Progenitor cell of endocrine pancreas (in vitro differentiated cells): ENCODE measurements at regions not wholly inside any gene's neighbourhood (a gene's known extent, or its start where the extent isn't known, plus 50 kb on each side); places are given as distances from the start of the nearest gene placed in this dataset.

ENCODE experiments used
- DNase-seq: peaks from one replicate; pipeline ENCODE4 v3.0.0; 2021; ENCODE audit warnings: low spot score; ENCODE audit not compliant: unreplicated experiment
- H3K27ac Mint-ChIP-seq: 2 replicates; pipeline ENCODE4 v1.8.0; 2021; ENCODE audit warnings: mild to moderate bottlenecking, moderate library complexity, mixed read lengths
- H3K27me3 Mint-ChIP-seq: 2 replicates; pipeline ENCODE4 v1.8.0; 2021; ENCODE audit warnings: mixed read lengths
- H3K36me3 Mint-ChIP-seq: 2 replicates; pipeline ENCODE4 v1.8.0; 2022; ENCODE audit warnings: mixed read lengths; ENCODE audit not compliant: insufficient read depth
- H3K4me1 Mint-ChIP-seq: 2 replicates; pipeline ENCODE4 v1.8.0; 2021; ENCODE audit warnings: low read depth, mixed read lengths
- H3K4me3 Mint-ChIP-seq: 2 replicates; pipeline ENCODE4 v1.8.0; 2021; ENCODE audit warnings: low read depth, mild to moderate bottlenecking, moderate library complexity, mixed read lengths
- H3K9me3 Mint-ChIP-seq: 2 replicates; pipeline ENCODE4 v1.8.0; 2021; ENCODE audit warnings: low read depth, mixed read lengths
- CTCF ChIP-seq: fragments of 200-600 bp; sonication (generic); IDR thresholded peaks from one replicate; pipeline ENCODE4 v1.5.0; 2021; ENCODE audit warnings: antibody characterized with exemption, mild to moderate bottlenecking; ENCODE audit not compliant: unreplicated experiment

- Mint-ChIP-seq H3K27me3 (peaks cover 18% of the 10 kb centered on the region), H3K4me3 (no peak overlapping the region), H3K36me3 (no peaks in the 10 kb centered on the region), H3K9me3 (peaks cover 3% of the 10 kb centered on the region), H3K27ac (no peak overlapping the region), H3K4me1 (no peaks in the 10 kb centered on the region)
- no peak for DNase-seq
- no peak for TF ChIP-seq CTCF
These were observed 180.2 kb downstream of the RNF144B start for GRCh38 chr6:18567380-18567779.

GRCh38 chr6:18577491-18577890, 190.3 kb downstream of the RNF144B start:
- no peak overlapping the region for H3K27ac Mint-ChIP-seq
- H3K9me3 Mint-ChIP-seq = no peaks in the 10 kb centered on the region
- no peak overlapping the region for H3K4me3 Mint-ChIP-seq
- H3K4me1 Mint-ChIP-seq = no peaks in the 10 kb centered on the region
- no peak for DNase-seq
- peaks cover 3% of the 10 kb centered on the region for H3K27me3 Mint-ChIP-seq
- TF ChIP-seq CTCF = no peak
- H3K36me3 Mint-ChIP-seq = no peaks in the 10 kb centered on the region

- Mint-ChIP-seq H3K27me3 (no peaks in the 10 kb centered on the region), H3K9me3 (peaks cover 6% of the 10 kb centered on the region)
- no peak for TF ChIP-seq CTCF
These were observed 192.0 kb downstream of the RNF144B start for GRCh38 chr6:18579166-18579565.

DNA sequence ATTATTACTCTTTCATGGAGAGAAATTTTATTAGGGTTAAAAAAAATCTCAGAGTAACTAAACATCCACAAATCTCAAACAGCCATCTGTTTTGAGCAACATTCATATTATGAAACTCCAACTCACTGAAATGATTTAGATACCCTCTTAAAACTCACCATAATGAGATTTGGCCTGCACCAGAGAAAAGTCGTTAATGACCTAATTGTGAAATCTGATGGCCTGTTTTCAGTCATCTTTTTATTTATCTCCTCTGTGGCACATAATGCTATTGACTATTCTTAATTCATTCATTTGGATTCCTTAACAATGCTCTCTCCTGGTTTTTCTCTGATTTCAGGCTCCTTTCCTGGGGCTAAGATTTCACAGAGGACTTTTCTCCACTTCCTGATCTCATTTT, 192.7 kb downstream of the RNF144B start:
- Mint-ChIP-seq H3K9me3 (peaks cover 6% of the 10 kb centered on the region), H3K36me3 (no peaks in the 10 kb centered on the region), H3K27me3 (no peaks in the 10 kb centered on the region), H3K27ac (no peak overlapping the region), H3K4me3 (no peak overlapping the region), H3K4me1 (peaks cover 5% of the 10 kb centered on the region)
- no peak for DNase-seq
- TF ChIP-seq CTCF = no peak

More at GRCh38 chr6:18579166-18579565, 192.0 kb downstream of the RNF144B start:
- Mint-ChIP-seq H3K4me3 (no peak overlapping the region), H3K27ac (no peak overlapping the region), H3K36me3 (no peaks in the 10 kb centered on the region), H3K4me1 (no peaks in the 10 kb centered on the region)
- DNase-seq = no peak

- Mint-ChIP-seq H3K9me3 (peaks cover 6% of the 10 kb centered on the region), H3K4me1 (peaks cover 10% of the 10 kb centered on the region), H3K27ac (peak overlapping the region; percentile 1), H3K36me3 (no peaks in the 10 kb centered on the region), H3K4me3 (no peak overlapping the region), H3K27me3 (no peaks in the 10 kb centered on the region)
- DNase-seq = no peak
- no peak for TF ChIP-seq CTCF
These were observed 197.2 kb downstream of the RNF144B start for GRCh38 chr6:18584372-18584771.
